Type B pancreatic cell (in vitro differentiated cells): ENCODE measurements at regions not wholly inside any gene's neighbourhood (a gene's known extent, or its start where the extent isn't known, plus 50 kb on each side); places are given as distances from the start of the nearest gene placed in this dataset.

Experiments used
- DNase-seq: peaks from one replicate; pipeline ENCODE4 v3.0.0; 2021; ENCODE audit warnings: mixed read lengths; ENCODE audit not compliant: unreplicated experiment; ENCODE audit errors: extremely low spot score
- H3K27ac Mint-ChIP-seq: 2 replicates; pipeline ENCODE4 v1.8.0; 2021; ENCODE audit warnings: mild to moderate bottlenecking, mixed read lengths
- H3K27me3 Mint-ChIP-seq: 2 replicates; pipeline ENCODE4 v1.8.0; 2021; ENCODE audit warnings: mixed read lengths
- H3K36me3 Mint-ChIP-seq: 2 replicates; pipeline ENCODE4 v1.8.0; 2021; ENCODE audit warnings: mixed read lengths
- H3K4me1 Mint-ChIP-seq: one replicate; pipeline ENCODE4 v1.8.0; 2021; ENCODE audit warnings: mixed read lengths; ENCODE audit not compliant: unreplicated experiment
- H3K4me3 Mint-ChIP-seq: 2 replicates; pipeline ENCODE4 v1.8.0; 2021; ENCODE audit warnings: mild to moderate bottlenecking, mixed read lengths
- H3K9me3 Mint-ChIP-seq: 2 replicates; pipeline ENCODE4 v1.8.0; 2021; ENCODE audit warnings: mixed read lengths
- CTCF ChIP-seq: fragments of 200-600 bp; sonication (generic); conservative IDR thresholded peaks from 2 replicates; pipeline ENCODE4 v1.5.0; 2021; ENCODE audit warnings: antibody characterized with exemption, mild to moderate bottlenecking

DNA sequence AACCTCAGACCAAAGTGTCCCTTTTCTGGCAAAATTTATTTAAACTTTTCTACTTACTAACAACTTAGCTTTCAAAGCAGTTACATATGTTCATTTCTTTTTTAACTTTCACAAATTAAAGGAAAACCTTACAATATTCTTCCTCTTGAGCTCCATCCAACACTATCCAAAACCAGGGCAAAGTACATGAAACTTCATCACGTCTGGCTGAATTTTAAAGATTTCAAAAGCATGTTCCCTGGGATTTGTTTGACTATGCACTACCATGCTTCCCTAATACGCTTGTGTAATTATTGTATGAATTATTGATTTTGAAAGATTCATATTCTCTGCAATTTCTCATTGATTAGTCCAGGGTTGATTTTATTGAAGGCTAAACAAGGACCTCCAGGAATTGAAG lies 343.1 kb upstream of the TMPO start:
- Mint-ChIP-seq H3K27ac (no peak overlapping the region), H3K27me3 (peaks cover 3% of the 10 kb centered on the region), H3K36me3 (no peaks in the 10 kb centered on the region), H3K4me1 (no peaks in the 10 kb centered on the region), H3K9me3 (no peaks in the 10 kb centered on the region), H3K4me3 (no peak overlapping the region)
- TF ChIP-seq CTCF, result no peak
- no peak for DNase-seq

GRCh38 chr12:98172801-98173200 lies 342.6 kb upstream of the TMPO start:
- H3K36me3 Mint-ChIP-seq, result no peaks in the 10 kb centered on the region
- DNase-seq, result no peak
- H3K27me3 Mint-ChIP-seq, result peaks cover 3% of the 10 kb centered on the region
- H3K9me3 Mint-ChIP-seq, result no peaks in the 10 kb centered on the region
- TF ChIP-seq CTCF, result no peak
- no peaks in the 10 kb centered on the region for H3K4me1 Mint-ChIP-seq
- H3K4me3 Mint-ChIP-seq, result no peak overlapping the region
- no peak overlapping the region for H3K27ac Mint-ChIP-seq

- H3K27me3 Mint-ChIP-seq, result no peaks in the 10 kb centered on the region
- no peak overlapping the region for H3K4me3 Mint-ChIP-seq
- no peak for DNase-seq
- no peak for TF ChIP-seq CTCF
- H3K4me1 Mint-ChIP-seq, result no peaks in the 10 kb centered on the region
- no peaks in the 10 kb centered on the region for H3K36me3 Mint-ChIP-seq
- H3K27ac Mint-ChIP-seq, result no peak overlapping the region
- H3K9me3 Mint-ChIP-seq, result no peaks in the 10 kb centered on the region
These were observed 341.5 kb upstream of the TMPO start for GRCh38 chr12:98173773-98174427.

DNA sequence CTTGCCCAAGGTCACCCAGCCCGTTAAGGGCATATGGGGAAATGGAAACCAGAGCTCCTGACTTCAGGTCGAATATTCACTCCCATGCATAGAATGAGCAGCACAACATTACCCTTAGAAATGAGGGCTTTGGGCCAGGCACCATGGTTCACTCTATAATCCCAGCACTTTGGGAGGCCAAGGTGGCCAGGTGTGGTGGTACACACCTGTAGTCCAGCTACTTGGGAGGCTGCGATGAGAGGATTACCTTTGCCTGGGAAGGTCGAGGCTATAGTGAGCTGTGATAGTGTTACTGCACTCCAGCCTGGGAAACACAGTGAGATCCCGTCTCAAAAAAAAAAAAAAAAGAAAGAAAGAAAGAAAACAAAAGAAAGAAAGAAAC lies 341.0 kb upstream of the TMPO start:
- no peak overlapping the region for H3K4me3 Mint-ChIP-seq
- H3K27me3 Mint-ChIP-seq, result peaks cover under 1% of the 10 kb centered on the region
- no peak overlapping the region for H3K27ac Mint-ChIP-seq
- no peaks in the 10 kb centered on the region for H3K36me3 Mint-ChIP-seq
- no peaks in the 10 kb centered on the region for H3K9me3 Mint-ChIP-seq
- no peak for DNase-seq
- no peaks in the 10 kb centered on the region for H3K4me1 Mint-ChIP-seq
- TF ChIP-seq CTCF, result no peak

DNA sequence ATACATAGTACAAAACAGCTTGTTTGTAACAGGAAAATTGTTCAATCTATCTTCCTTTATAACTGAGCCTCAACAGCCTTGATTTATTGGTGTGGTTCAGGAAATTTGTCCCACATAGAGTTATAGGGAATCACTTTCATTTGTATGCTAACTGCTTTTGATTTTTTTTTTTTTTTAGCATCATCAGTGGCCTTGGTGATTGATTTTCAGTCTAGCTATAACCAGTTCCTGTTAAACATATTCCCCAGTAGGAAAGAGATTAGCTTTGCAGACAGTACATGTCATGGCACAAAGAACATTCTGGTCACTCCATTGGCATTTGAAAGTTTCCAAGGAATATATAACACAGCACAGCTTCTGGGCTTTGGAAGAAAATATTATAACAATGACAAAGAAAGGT lies 337.3 kb upstream of the TMPO start:
- Mint-ChIP-seq H3K4me3 (no peak overlapping the region), H3K27me3 (peaks cover 9% of the 10 kb centered on the region), H3K27ac (no peak overlapping the region), H3K9me3 (no peaks in the 10 kb centered on the region), H3K4me1 (no peaks in the 10 kb centered on the region), H3K36me3 (no peaks in the 10 kb centered on the region)
- no peak for DNase-seq
- TF ChIP-seq CTCF, result no peak

- H3K27me3 Mint-ChIP-seq, result peaks cover 9% of the 10 kb centered on the region
- no peak for TF ChIP-seq CTCF
- H3K36me3 Mint-ChIP-seq, result no peaks in the 10 kb centered on the region
- H3K4me1 Mint-ChIP-seq, result no peaks in the 10 kb centered on the region
- H3K4me3 Mint-ChIP-seq, result no peak overlapping the region
- no peak for DNase-seq
- no peaks in the 10 kb centered on the region for H3K9me3 Mint-ChIP-seq
- no peak overlapping the region for H3K27ac Mint-ChIP-seq
These were observed 336.2 kb upstream of the TMPO start for GRCh38 chr12:98179151-98179550.
